GM19351 (cell line): ENCODE measurements at regions not wholly inside any gene's neighbourhood (a gene's known extent, or its start where the extent isn't known, plus 50 kb on each side); places are given as distances from the start of the nearest gene placed in this dataset.

ENCODE experiments used
- ATAC-seq: cut with Tn5 transposase; IDR thresholded peaks from one replicate; pipeline ENCODE4 v1.9.1; 2021; ENCODE audit warnings: mild to moderate bottlenecking, moderate library complexity; ENCODE audit not compliant: unreplicated experiment

GRCh38 chr2:145464866-145465265 is 944.9 kb upstream of the ZEB2 start:
- no peak for ATAC-seq

GRCh38 chr2:145460112-145460511 is 940.2 kb upstream of the ZEB2 start:
- ATAC-seq, result no peak

DNA sequence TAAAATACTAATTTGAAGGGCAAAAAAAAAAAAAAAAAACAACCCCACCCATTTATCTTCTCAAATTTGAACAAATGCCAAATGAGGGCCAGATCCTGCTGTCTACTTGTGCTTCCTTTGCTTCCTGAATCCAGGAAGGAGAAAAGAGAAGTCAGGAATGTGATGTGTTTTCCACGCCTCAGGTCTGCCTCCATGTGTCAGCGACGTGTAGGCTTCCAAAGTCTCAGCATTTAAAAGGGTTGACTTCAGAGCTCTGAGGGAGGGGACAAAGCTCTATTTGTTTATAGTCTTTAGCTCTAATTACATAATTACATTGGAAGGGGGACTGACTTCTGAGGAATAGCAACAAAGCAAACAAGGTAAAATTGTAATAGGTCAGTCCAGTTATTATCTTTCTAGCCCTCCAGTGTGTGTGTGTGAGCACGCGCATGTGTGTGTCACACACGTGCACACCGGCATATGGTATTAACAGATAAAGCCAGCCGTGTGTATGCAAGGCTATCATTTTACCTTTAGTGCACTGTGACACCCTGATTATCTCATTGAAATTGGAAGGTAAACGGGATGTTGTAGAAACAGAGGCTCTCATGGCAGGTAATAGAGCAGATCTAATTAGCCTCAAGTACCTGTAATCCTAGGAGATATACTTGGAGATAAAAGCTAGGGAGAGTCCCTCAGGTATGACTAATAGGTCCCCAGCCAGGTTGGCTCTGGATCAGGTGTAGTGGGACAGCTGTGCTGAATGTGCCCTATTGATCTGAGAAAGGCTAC is 911.4 kb upstream of the ZEB2 start:
- no peak for ATAC-seq

GRCh38 chr2:145423809-145424208 is 903.9 kb upstream of the ZEB2 start:
- ATAC-seq, result no peak

DNA sequence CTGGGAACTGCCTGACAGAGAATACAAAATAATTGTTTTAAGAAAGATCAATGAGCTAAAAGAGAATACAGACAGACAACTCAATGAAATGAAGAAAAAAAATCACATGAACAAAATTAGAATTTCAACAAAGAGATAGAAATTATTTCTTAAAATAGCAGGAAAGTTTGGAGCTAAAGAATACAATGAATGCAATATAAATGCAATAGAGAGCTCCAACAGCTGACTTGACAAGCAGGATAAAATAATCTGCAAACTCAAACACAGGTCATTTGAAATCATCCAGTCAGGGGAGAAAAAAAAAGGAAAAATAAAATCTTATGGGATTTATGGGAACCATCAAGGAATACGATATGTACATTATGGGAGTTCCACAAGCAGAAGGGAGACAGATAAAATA is 902.7 kb upstream of the ZEB2 start:
- no peak for ATAC-seq

- no peak for ATAC-seq
Measured at GRCh38 chr2:145421841-145422240, 901.9 kb upstream of the ZEB2 start.

DNA sequence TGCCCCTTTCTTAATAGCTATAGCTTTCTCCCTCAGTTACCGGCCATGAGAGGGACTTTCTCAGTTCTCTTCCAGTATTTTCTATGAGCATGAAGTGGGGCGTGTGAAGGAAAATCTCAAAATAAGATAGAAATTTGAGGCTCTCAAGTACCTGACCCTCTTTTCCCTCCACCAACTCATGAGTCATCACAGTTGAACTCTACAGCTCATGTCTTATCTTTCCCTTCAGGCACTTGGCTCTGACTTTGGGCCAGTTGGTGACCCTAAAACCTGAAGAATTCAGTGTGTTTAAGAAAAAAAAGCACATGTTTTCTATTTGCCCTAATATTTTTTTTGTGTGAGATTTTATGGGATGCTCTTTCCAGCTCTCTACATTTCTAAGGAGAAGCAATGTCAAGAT is 896.7 kb upstream of the ZEB2 start:
- no peak for ATAC-seq

- no peak for ATAC-seq
Measured at GRCh38 chr2:145415151-145415550, 895.2 kb upstream of the ZEB2 start.

DNA sequence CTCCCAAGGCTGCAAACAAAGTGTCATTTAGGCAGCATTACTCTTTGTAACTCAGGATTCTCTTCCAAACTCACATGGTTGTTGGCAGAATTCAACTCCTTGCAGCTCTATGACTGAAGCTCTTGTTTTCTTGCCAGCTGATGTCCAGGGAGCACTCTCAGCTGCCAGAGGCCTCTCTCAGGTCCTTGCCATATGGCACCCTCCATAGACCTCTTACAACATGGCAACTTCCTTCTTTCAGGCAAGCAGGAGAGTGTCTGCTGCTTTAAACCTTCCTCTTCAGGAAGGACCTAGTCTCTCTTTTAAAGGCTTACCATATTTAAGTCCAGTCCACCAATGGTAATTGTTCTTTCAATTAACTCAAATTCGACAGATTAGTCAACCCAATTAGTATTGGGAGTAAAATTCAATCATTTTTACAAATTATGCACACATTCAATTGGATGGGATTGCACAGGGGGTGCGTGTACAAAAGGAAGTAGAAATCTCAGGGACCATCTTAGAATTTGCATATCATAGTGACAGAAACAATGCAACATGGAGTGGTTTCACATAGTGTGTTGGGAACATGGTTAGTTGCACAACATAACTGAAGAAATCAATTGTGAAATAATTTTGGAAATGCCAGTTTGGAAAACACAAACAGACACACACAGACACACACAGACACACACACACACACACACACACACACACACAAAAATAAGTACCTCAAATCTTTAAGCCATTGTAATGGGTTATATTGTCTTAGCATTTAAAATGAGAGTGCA is 893.5 kb upstream of the ZEB2 start:
- ATAC-seq, result no peak

- no peak for ATAC-seq
Measured at GRCh38 chr2:145412155-145412554, 892.2 kb upstream of the ZEB2 start.

- ATAC-seq, result peak; percentile 97
Measured at GRCh38 chr2:145411493-145411892, 891.6 kb upstream of the ZEB2 start.

- no peak for ATAC-seq
Measured at GRCh38 chr2:145410086-145410485, 890.2 kb upstream of the ZEB2 start.

- no peak for ATAC-seq
Measured at GRCh38 chr2:145408980-145409379, 889.1 kb upstream of the ZEB2 start.

- no peak for ATAC-seq
Measured at GRCh38 chr2:145404690-145405089, 884.8 kb upstream of the ZEB2 start.

DNA sequence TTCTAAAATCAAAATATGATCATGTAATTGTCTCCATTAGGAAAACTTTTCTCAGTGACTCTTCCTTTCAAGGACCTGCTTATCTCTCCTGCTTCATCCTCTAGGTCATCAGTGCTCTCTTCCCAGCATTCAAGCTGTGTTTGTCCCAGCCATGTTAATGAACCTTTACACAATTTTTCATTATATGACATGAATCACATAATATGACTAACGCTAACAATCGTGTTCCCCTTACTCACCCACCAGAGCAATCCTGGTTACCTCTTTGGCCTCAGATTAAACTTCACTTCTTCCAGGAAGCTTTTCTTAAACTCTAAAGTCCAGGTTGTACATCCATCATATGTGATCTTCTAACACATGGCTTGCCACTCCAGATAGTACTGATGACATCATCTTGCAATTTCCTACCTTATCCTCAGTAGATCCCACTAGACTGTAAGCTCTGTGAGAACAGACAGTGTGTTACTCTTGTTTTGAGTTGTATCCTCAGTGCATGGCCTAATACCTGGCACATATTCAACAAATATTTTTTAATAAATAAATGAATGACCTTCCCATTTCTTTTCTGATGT is 882.9 kb upstream of the ZEB2 start:
- ATAC-seq, result no peak

DNA sequence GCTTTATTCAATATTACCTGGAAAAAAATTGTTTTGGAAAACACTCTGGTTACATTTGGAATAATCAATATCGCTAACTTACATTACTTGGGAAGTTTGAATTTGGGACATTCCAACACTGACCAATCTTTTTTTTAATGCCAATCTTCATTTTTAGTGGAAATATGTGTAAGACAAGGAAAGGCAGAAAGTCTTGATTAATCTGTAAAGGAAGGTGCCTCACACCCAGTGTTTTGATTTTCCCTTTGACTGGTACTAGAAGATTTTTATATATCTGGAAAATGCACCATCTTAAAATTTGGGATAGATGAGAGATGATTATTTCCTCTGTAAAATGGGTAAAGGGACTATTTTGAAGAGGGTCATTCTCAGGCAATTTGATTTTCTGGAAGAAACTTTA is 879.2 kb upstream of the ZEB2 start:
- ATAC-seq, result no peak

- ATAC-seq, result no peak
Measured at GRCh38 chr2:145394181-145394580, 874.3 kb upstream of the ZEB2 start.

DNA sequence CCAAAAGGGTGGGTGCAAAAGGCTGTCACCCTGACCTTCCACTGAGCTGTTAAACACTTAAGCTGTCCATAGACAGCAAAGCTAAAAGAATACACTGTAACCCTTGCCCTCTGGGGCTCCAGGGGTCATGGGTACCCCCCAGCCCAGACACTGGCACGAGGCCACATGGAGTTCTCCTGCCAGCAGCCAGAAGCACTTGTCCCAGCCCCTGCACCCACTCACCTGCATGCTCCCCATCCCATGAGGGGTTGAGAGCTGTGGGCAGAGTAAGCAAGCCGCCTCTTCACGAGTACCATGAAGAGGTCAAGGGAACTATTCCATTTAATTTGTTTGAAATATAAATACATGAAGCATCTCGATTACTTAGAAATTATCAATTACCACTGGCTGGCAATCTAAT is 867.1 kb upstream of the ZEB2 start:
- ATAC-seq, result no peak

DNA sequence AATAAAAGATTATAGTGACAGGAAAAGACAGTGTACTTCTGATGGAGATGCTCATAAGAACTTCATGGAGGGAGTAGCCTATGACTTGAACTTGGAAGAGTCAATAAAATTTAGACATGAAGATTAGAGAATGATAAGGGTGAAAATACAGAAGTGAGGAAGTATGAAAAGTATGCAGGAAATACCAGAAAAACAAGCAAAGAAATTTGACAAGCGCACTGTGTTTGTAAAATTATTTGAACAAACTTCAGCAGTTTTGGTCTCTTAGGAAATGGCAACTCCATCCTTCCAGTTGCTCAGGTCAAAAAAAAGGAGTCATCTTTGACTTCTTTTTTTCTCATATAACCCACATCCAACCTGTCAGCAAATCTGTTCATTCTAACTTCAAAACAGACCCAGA is 864.0 kb upstream of the ZEB2 start:
- no peak for ATAC-seq

- no peak for ATAC-seq
Measured at GRCh38 chr2:145380436-145381017, 860.6 kb upstream of the ZEB2 start.

- no peak for ATAC-seq
Measured at GRCh38 chr2:145379934-145380333, 860.0 kb upstream of the ZEB2 start.

DNA sequence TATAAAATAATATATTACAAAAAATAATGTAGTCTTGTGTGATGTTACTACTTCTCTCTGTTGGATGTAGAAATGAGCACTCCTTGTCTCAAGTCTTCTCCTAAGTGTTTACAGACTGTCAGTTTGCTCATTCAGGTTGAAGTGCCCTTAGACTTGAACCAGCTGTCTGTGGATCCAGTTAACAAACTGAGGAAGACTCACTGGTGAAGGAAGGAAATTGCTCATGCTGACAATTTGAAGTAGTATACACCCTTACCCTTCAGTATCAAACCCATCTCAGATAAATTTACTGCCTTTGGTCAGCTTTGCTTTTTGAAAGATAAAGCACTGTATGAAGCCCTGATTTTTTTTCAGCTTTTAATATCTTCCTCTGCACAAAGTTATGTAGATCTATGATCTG is 854.2 kb upstream of the ZEB2 start:
- no peak for ATAC-seq
